GM12878 (cell line): ENCODE measurements at regions not wholly inside any gene's neighbourhood (a gene's known extent, or its start where the extent isn't known, plus 50 kb on each side); places are given as distances from the start of the nearest gene placed in this dataset.

Experiments used
- ATAC-seq: fragments of 200-7000 bp; cut with Tn5 transposase; 3 replicates; pipeline ENCODE4 v1.9.1; 2020; ENCODE audit warnings: mild to moderate bottlenecking, moderate library complexity
- BruUV-seq: library from RNA; stranded (reverse); fragments of 400-500 nt; replicated peaks from 2 replicates; lab custom pipeline; 2021; lab: Mats Ljungman, UMichigan
- CTCF ChIA-PET: fragments of 300-600 bp; sonication (Branson Sonifier 250); formaldehyde crosslinking; extraction: SDS; loops from one replicate; lab custom pipeline; 2021; ENCODE audit warnings: inconsistent platforms; lab: Yijun Ruan, JAX
- POLR2A ChIA-PET: fragments of 350-600 bp; formaldehyde crosslinking; extraction: SDS; loops from one replicate; lab custom pipeline; 2021; ENCODE audit warnings: inconsistent platforms; lab: Charles Lee
- RAD21 ChIA-PET: fragments of 300-600 bp; sonication (Branson Sonifier 250); formaldehyde crosslinking; loops from one replicate; lab custom pipeline; 2023; ENCODE audit warnings: antibody characterized with exemption; ENCODE audit not compliant: unreplicated experiment; lab: Charles Lee
- SMC1A ChIA-PET: fragments of 300-600 bp; sonication (Branson Sonifier 250); formaldehyde crosslinking; loops from one replicate; lab custom pipeline; 2023; ENCODE audit not compliant: unreplicated experiment, uncharacterized antibody; lab: Charles Lee
- DNase-seq: peaks from one replicate; pipeline ENCODE4 v3.0.0-alpha.2; 2011; ENCODE audit warnings: low read depth, low spot score
- FAIRE-seq: peaks from 3 replicates; lab custom pipeline; 2011; peaks lifted over from hg19 to GRCh38; lab: Jason Lieb, UNC
- H2AFZ ChIP-seq: 2 replicates; pipeline ENCODE4 v1.6.0; 2011; ENCODE audit warnings: low read depth, low read length, control low read depth; ENCODE audit not compliant: control insufficient read depth
- H3K27ac ChIP-seq: 2 replicates; pipeline ENCODE4 v1.5.1; 2011; ENCODE audit warnings: control low read depth; ENCODE audit not compliant: control insufficient read depth, insufficient read depth
- H3K27me3 ChIP-seq, 2 experiments: replicated peaks in 1 of 2; 2 replicates each; pipeline versions ENCODE4 v1.6.0 to v1.6.1; 2011; ENCODE audit warnings: low read length in 1 of 2; ENCODE audit not compliant: control insufficient read depth in 2 of 2, insufficient read depth in 2 of 2
- H3K36me3 ChIP-seq, 2 experiments: 2 replicates each; pipeline ENCODE4 v1.5.1; 2011; ENCODE audit warnings: low read length in 1 of 2; ENCODE audit not compliant: control insufficient read depth in 2 of 2, insufficient read depth in 2 of 2
- H3K4me1 ChIP-seq: 2 replicates; pipeline ENCODE4 v1.6.1; 2011; ENCODE audit warnings: mild to moderate bottlenecking, low read length, moderate library complexity, mixed read lengths; ENCODE audit not compliant: control insufficient read depth, insufficient read depth
- H3K4me2 ChIP-seq: 2 replicates; pipeline ENCODE4 v1.6.0; 2011; ENCODE audit warnings: control low read depth; ENCODE audit not compliant: control insufficient read depth, insufficient read depth
- H3K4me3 ChIP-seq: fragments of 200-600 bp; sonication (generic); 2 replicates; pipeline ENCODE4 v1.5.1; 2016
- H3K79me2 ChIP-seq: 2 replicates; pipeline ENCODE4 v1.6.0; 2011; ENCODE audit warnings: low read length; ENCODE audit not compliant: control insufficient read depth, insufficient read depth
- H3K9ac ChIP-seq: 2 replicates; pipeline ENCODE4 v1.8.0; 2011; ENCODE audit warnings: low read length, control low read depth, mixed read lengths; ENCODE audit not compliant: control insufficient read depth, insufficient read depth
- H3K9me3 ChIP-seq: replicated peaks from 3 replicates; pipeline ENCODE4 v1.5.1; 2011; ENCODE audit warnings: mild to moderate bottlenecking, low read length; ENCODE audit not compliant: control insufficient read depth, insufficient read depth
- H4K20me1 ChIP-seq: 2 replicates; pipeline ENCODE4 v1.6.0; 2011; ENCODE audit not compliant: control insufficient read depth, insufficient read depth
- BRCA1 ChIP-seq: IDR thresholded peaks from 2 replicates; pipeline ENCODE4 v1.6.1; 2011; ENCODE audit warnings: low read depth, low read length, improper control_type of control experiment
- CREB1 ChIP-seq: IDR thresholded peaks from 2 replicates; pipeline ENCODE4 v1.6.1; 2012; ENCODE audit warnings: low read depth, mild to moderate bottlenecking, inconsistent platforms
- DPF2 ChIP-seq: fragments of 450-650 bp; IDR thresholded peaks from 2 replicates; pipeline ENCODE4 v1.6.1; 2017; ENCODE audit warnings: mild to moderate bottlenecking
- HDAC6 ChIP-seq: fragments of 200-600 bp; sonication (generic); IDR thresholded peaks from one replicate; pipeline ENCODE4 v1.8.0; 2017; ENCODE audit warnings: antibody characterized with exemption; ENCODE audit not compliant: unreplicated experiment
- KDM1A ChIP-seq: fragments of 200-600 bp; sonication (generic); IDR thresholded peaks from 2 replicates; pipeline ENCODE4 v1.6.1; 2016; ENCODE audit warnings: borderline replicate concordance
- LARP7 ChIP-seq: fragments of 450-650 bp; IDR thresholded peaks from 2 replicates; pipeline ENCODE4 v1.6.1; 2017; ENCODE audit warnings: mild to moderate bottlenecking
- MEF2B ChIP-seq: fragments of 450-650 bp; IDR thresholded peaks from 2 replicates; pipeline ENCODE4 v1.6.1; 2018; ENCODE audit warnings: mild to moderate bottlenecking, moderate library complexity; ENCODE audit not compliant: partially characterized antibody, poor library complexity, severe bottlenecking
- MYC ChIP-seq: IDR thresholded peaks from 2 replicates; pipeline ENCODE4 v1.6.1; 2011; ENCODE audit warnings: mild to moderate bottlenecking, low read length, moderate library complexity, inconsistent platforms; ENCODE audit not compliant: insufficient read depth, insufficient replicate concordance, insufficient read length, severe bottlenecking
- POLR2AphosphoS2 ChIP-seq: IDR thresholded peaks from 2 replicates; pipeline ENCODE4 v1.6.1; 2011; ENCODE audit warnings: low read depth, mild to moderate bottlenecking, low read length, improper control_type of control experiment, moderate library complexity
- PRDM15 ChIP-seq: fragments of 450-650 bp; formaldehyde crosslinking; IDR thresholded peaks from 2 replicates; pipeline ENCODE4 v1.4.0; 2020; ENCODE audit warnings: mild to moderate bottlenecking, moderate library complexity
- RAD51 ChIP-seq: fragments of 450-650 bp; IDR thresholded peaks from 2 replicates; pipeline ENCODE4 v1.6.1; 2016; ENCODE audit warnings: moderate library complexity, mild to moderate bottlenecking, inconsistent platforms
- RB1 ChIP-seq: fragments of 450-650 bp; formaldehyde crosslinking; IDR thresholded peaks from 2 replicates; pipeline ENCODE4 v1.6.1; 2017; ENCODE audit warnings: mild to moderate bottlenecking, borderline replicate concordance
- RCOR1 ChIP-seq: conservative IDR thresholded peaks from 2 replicates; pipeline ENCODE4 v1.6.1; 2012; ENCODE audit warnings: low read depth, low read length, improper control_type of control experiment
- RFX5 ChIP-seq: IDR thresholded peaks from 2 replicates; pipeline ENCODE4 v1.6.1; 2011; ENCODE audit warnings: low read depth, low read length, improper control_type of control experiment
- TARDBP ChIP-seq: IDR thresholded peaks from 2 replicates; pipeline ENCODE4 v1.6.1; 2016; ENCODE audit warnings: borderline replicate concordance
- USF2 ChIP-seq: IDR thresholded peaks from 2 replicates; pipeline ENCODE4 v1.6.1; 2011; ENCODE audit warnings: low read depth, low read length, improper control_type of control experiment, borderline replicate concordance
- ZSCAN29 ChIP-seq: fragments of 450-650 bp; IDR thresholded peaks from 2 replicates; pipeline ENCODE4 v1.6.1; 2017; ENCODE audit warnings: mild to moderate bottlenecking, moderate library complexity
- WGBS: methylation state at CpG from one replicate; pipeline ENCODE4 v1.1.6; 2016; ENCODE audit warnings: low lambda C conversion rate; ENCODE audit not compliant: insufficient replicate concordance, insufficient coverage; ENCODE audit errors: missing lambda C conversion rate; 5-methylcytosine and 5-hydroxymethylcytosine counted together
- in situ Hi-C: fragments of 300-500 bp; cut with MboI; formaldehyde crosslinking; loops from 9 replicates; pipeline ENCODE4 v1.14.3; 2018; ENCODE audit warnings: mixed read lengths
- intact Hi-C: fragments of 100-400 bp; cut with micrococcal nuclease; formaldehyde crosslinking; loops from one replicate; pipeline ENCODE4 v1.14.2; 2022; ENCODE audit not compliant: unreplicated experiment
- TF ChIP-seq, protein P1 (sequence below): fragments of 150-350 bp; IDR thresholded peaks from 2 replicates; pipeline ENCODE4 v1.6.1; 2014; ENCODE audit warnings: mild to moderate bottlenecking, low read depth, low read length
- TF ChIP-seq, protein P2 (sequence below): IDR thresholded peaks from 2 replicates; pipeline ENCODE4 v1.6.1; 2011; ENCODE audit warnings: low read depth, mild to moderate bottlenecking, low read length, moderate library complexity, borderline replicate concordance; ENCODE audit errors: extremely low read depth

GRCh38 chr15:62326460-62327011 is 161.5 kb upstream of the C2CD4B start:
- RAD21 ChIA-PET, result no interaction called here
- WGBS, result 29% methylated on average over 3 of the region's 3 CpGs
- TF ChIP-seq, protein P1, sequence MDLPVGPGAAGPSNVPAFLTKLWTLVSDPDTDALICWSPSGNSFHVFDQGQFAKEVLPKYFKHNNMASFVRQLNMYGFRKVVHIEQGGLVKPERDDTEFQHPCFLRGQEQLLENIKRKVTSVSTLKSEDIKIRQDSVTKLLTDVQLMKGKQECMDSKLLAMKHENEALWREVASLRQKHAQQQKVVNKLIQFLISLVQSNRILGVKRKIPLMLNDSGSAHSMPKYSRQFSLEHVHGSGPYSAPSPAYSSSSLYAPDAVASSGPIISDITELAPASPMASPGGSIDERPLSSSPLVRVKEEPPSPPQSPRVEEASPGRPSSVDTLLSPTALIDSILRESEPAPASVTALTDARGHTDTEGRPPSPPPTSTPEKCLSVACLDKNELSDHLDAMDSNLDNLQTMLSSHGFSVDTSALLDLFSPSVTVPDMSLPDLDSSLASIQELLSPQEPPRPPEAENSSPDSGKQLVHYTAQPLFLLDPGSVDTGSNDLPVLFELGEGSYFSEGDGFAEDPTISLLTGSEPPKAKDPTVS, result no peak
- TF ChIP-seq BRCA1 (no peak), POLR2AphosphoS2 (no peak), RB1 (no peak), RCOR1 (no peak), TARDBP (no peak), RAD51 (no peak), RFX5 (no peak), CREB1 (no peak), USF2 (no peak), ZSCAN29 (no peak), LARP7 (no peak), MEF2B (no peak), MYC (no peak), PRDM15 (CRISPR knock-in tag) (no peak), KDM1A (no peak), DPF2 (no peak), HDAC6 (no peak)
- TF ChIP-seq, protein P2, sequence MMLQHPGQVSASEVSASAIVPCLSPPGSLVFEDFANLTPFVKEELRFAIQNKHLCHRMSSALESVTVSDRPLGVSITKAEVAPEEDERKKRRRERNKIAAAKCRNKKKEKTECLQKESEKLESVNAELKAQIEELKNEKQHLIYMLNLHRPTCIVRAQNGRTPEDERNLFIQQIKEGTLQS, result no peak

More at GRCh38 chr15:62326460-62327011, 161.5 kb upstream of the C2CD4B start:
- no TSS peak for BruUV-seq
- H3K9me3 ChIP-seq, result no peaks in the 10 kb centered on the region
- no peak for ATAC-seq
- no peaks in the 10 kb centered on the region for H4K20me1 ChIP-seq
- no peak overlapping the region for H3K4me3 ChIP-seq
- no peaks in the 10 kb centered on the region for H3K36me3 ChIP-seq
- SMC1A ChIA-PET, result no interaction called here
- no peak overlapping the region for H3K9ac ChIP-seq
- no peaks in the 10 kb centered on the region for H3K79me2 ChIP-seq
- H3K27ac ChIP-seq, result no peak overlapping the region
- H2AFZ ChIP-seq, result no peak overlapping the region
- no peak for DNase-seq
- FAIRE-seq, result no peak
- POLR2A ChIA-PET, result no interaction called here
- CTCF ChIA-PET, result no interaction called here
- intact Hi-C loops (no loop called here), in situ Hi-C loops (no loop called here)
- no peak overlapping the region for H3K4me2 ChIP-seq
- H3K27me3 ChIP-seq, result no peaks in the 10 kb centered on the region; a peak in 1 of 4 replicates
- H3K4me1 ChIP-seq, result no peaks in the 10 kb centered on the region
